ENCODE measurements at regions not wholly inside any gene's neighbourhood (a gene's known extent, or its start where the extent isn't known, plus 50 kb on each side); places are given as distances from the start of the nearest gene placed in this dataset.

DNA sequence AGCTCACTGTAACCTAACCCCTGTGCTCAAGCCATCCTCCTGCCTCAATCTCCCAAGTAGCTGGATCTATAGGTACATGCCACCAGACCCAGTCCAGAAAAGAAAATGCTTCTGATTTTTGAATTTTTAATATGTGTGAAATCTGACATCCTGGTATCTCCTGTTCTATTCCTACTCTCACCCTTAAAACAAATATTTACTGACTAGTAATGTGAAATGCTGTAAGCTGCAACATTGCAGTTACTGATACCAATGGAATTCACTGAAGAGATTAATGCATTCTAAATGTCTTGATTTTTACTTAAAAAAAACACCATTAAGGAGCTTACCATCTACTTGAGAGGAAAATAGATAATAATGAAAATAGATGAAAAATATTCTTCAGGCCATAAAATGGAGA is 162.7 kb upstream of the TSLP start:
- H3K36me3 ChIP-seq (ENCODE audit: control insufficient read depth, insufficient read depth, low read length), result no peaks in the 10 kb centered on the region
- no peaks in the 10 kb centered on the region for H3K27me3 ChIP-seq (ENCODE audit: control insufficient read depth, insufficient read depth, low read length)
- TF ChIP-seq, protein P1, sequence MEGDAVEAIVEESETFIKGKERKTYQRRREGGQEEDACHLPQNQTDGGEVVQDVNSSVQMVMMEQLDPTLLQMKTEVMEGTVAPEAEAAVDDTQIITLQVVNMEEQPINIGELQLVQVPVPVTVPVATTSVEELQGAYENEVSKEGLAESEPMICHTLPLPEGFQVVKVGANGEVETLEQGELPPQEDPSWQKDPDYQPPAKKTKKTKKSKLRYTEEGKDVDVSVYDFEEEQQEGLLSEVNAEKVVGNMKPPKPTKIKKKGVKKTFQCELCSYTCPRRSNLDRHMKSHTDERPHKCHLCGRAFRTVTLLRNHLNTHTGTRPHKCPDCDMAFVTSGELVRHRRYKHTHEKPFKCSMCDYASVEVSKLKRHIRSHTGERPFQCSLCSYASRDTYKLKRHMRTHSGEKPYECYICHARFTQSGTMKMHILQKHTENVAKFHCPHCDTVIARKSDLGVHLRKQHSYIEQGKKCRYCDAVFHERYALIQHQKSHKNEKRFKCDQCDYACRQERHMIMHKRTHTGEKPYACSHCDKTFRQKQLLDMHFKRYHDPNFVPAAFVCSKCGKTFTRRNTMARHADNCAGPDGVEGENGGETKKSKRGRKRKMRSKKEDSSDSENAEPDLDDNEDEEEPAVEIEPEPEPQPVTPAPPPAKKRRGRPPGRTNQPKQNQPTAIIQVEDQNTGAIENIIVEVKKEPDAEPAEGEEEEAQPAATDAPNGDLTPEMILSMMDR (IDR thresholded peaks at IDR 0.05; ENCODE audit: insufficient read depth, low read length, severe bottlenecking), result no peak
- DNase-seq (ENCODE audit: low read depth), result no peak
- H3K4me3 ChIP-seq (ENCODE audit: low read depth, low read length), result no peak overlapping the region
- no peak for FAIRE-seq

DNA sequence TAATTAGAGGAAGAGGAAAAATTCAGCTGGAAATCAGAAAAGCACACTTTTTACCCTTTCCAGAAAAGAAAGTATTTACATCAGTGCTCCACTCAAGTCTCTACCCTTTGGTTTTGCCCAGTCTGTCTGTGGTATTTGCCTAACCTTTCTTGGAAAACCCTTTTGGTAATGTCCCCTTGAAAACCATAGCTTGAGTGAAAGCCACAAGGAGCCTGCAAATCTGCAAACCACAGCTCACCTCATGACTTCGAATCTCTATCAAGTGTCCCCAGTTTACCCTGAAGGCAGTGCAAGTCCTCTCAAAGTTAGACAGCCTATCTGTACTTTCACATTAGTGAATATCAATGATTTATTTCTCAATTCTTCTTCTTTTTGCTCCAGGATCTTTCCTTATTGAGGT is 162.1 kb upstream of the TSLP start:
- TF ChIP-seq, protein P1 (IDR thresholded peaks at IDR 0.05; ENCODE audit: insufficient read depth, low read length, severe bottlenecking), result no peak
- Histone ChIP-seq H3K4me3 (ENCODE audit: low read depth, low read length) (no peak overlapping the region), H3K27me3 (ENCODE audit: control insufficient read depth, insufficient read depth, low read length) (no peaks in the 10 kb centered on the region), H3K36me3 (ENCODE audit: control insufficient read depth, insufficient read depth, low read length) (no peaks in the 10 kb centered on the region)
- FAIRE-seq, result no peak
- DNase-seq (ENCODE audit: low read depth), result no peak

DNA sequence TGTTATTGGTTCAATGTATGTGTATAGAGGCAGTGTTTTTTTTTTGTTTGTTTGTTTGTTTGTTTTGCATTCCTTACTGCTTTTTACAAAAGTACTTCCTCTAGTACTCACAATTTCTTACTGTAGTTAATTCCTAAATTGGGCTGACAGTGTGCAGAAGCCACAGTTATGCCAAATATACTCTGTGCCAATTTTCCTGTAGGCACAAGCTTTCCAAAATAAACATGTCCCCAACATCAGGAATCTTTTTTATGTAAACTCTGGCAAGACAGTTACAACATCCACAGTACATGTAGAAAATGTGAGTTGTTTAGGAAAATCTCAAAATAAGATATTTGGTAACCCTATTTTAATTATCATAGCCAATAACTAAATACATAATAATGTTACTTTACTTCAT is 161.6 kb upstream of the TSLP start:
- H3K36me3 ChIP-seq (ENCODE audit: control insufficient read depth, insufficient read depth, low read length), result no peaks in the 10 kb centered on the region
- DNase-seq (ENCODE audit: low read depth) (no peak), FAIRE-seq (no peak)
- no peak overlapping the region for H3K4me3 ChIP-seq (ENCODE audit: low read depth, low read length)
- H3K27me3 ChIP-seq (ENCODE audit: control insufficient read depth, insufficient read depth, low read length), result no peaks in the 10 kb centered on the region
- TF ChIP-seq, protein P1 (IDR thresholded peaks at IDR 0.05; ENCODE audit: insufficient read depth, low read length, severe bottlenecking), result no peak

GRCh38 chr5:110913221-110913620 is 158.3 kb upstream of the TSLP start:
- no peak for DNase-seq (ENCODE audit: low read depth)
- Histone ChIP-seq H3K36me3 (ENCODE audit: control insufficient read depth, insufficient read depth, low read length) (no peaks in the 10 kb centered on the region), H3K27me3 (ENCODE audit: control insufficient read depth, insufficient read depth, low read length) (no peaks in the 10 kb centered on the region), H3K4me3 (ENCODE audit: low read depth, low read length) (no peak overlapping the region)
- no peak for FAIRE-seq
- TF ChIP-seq, protein P1 (IDR thresholded peaks at IDR 0.05; ENCODE audit: insufficient read depth, low read length, severe bottlenecking), result no peak

DNA sequence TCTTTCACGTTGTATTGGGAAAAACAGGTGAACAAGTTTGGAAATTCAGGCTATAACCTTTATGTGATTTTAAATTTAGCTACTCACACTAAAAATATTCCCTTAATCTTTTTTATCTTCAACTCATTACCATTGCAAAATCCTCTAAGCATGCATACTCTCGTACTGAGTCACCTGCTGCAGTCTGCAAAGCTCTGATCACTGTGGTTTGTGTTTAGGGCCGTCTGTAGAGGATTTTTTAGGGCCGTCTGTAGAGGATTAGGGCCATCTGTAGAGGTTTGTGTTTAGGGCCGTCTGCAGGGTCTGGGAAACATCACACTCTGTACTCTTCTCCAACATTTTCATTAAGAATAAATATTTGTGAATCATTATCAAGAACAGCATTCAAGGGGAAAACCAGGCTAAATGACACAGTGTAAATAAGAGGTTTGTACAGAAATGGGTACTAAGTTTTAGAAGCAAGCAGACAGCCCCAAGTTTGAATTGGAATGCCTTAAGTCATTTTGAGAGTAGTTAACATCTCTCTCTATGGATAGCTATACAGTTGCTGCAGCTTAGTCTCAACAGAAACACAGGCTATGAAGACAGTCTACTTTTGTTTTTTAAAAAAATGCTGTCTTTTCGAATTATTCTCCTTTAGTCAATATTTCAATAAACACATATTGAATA is 155.0 kb upstream of the TSLP start:
- Histone ChIP-seq H3K27me3 (ENCODE audit: control insufficient read depth, insufficient read depth, low read length) (no peaks in the 10 kb centered on the region), H3K4me3 (ENCODE audit: low read depth, low read length) (no peak overlapping the region), H3K36me3 (ENCODE audit: control insufficient read depth, insufficient read depth, low read length) (no peaks in the 10 kb centered on the region)
- TF ChIP-seq, protein P1 (IDR thresholded peaks at IDR 0.05; ENCODE audit: insufficient read depth, low read length, severe bottlenecking), result no peak
- no peak for FAIRE-seq
- peak; percentile 86 for DNase-seq (ENCODE audit: low read depth)

Data from bronchial epithelial cell (primary cell).